ENCODE measurements at regions not wholly inside any gene's neighbourhood (a gene's known extent, or its start where the extent isn't known, plus 50 kb on each side); places are given as distances from the start of the nearest gene placed in this dataset.
"Not testable (repeated sequence)": the region's sequence is repeated elsewhere in the genome, so short reads cannot be mapped to it uniquely, and the experiment has no call there.

DNA sequence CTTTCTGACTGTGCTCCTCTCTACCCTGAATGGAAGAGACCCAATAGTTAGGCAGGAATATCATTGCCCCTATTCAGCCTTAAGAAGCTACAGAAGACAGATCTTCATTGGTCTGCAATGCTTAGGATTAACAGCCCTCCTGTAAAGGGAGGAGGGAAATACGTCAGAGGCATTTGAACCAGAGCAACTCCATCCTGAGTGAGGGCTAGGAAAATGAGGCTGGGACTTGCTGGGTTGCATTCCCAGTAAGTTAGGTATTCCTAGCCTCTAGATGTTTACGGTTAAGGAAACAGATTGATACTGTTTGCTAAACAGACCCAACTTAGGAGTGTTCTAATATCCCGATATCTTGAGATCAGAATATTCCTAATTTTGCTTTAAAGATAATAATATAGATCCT is 63.5 kb downstream of the PCDH18 start:
- no peak for DNase-seq

DNA sequence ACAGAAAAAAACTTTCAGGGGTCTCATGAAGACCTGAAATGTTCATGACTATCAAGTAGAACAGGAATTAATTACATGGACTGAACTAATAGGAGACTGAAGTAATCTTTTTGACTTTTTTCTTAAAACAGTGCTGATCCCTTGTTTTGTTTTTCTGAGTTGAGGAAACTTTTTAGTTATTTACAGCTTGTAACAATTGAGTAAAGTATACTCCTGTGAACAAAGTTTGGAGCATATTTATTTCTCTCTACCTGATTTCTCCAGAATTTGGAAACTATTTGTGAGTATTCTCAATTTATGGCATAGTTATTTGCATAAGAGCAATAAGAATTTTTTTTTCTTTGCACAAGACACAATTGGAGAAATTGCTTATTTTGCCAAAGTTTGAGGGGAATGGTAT is 64.8 kb downstream of the PCDH18 start:
- DNase-seq, result no peak

DNA sequence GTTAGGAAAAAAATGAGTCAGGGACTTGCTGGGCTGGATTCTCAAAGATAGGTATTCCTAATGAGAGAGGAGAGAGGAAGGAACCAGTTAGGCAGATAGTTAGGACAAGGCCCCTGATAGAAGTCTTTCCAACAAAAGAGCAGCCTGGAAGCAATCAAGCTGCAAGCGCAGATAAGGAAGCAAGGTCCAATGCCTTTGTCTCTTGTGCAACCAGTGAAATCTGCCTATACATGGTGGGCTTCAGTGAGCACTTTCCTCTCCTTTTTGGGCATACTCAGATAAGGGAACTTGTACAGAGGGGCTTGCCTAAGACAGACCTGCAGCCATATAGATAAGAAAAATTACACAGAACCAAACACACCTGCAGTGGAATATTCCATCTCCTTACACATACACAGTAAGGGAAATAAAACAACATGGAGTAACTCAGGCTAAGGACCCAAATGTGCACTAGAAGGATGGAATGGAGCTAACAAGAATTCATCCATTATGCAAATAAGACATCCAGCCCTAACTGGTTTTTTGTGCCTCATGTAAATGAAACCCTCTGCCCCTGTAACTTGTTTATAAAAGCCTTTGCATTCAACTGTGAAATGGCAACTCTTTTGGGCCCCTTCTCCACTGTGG is 68.8 kb downstream of the PCDH18 start:
- no peak for DNase-seq

DNA sequence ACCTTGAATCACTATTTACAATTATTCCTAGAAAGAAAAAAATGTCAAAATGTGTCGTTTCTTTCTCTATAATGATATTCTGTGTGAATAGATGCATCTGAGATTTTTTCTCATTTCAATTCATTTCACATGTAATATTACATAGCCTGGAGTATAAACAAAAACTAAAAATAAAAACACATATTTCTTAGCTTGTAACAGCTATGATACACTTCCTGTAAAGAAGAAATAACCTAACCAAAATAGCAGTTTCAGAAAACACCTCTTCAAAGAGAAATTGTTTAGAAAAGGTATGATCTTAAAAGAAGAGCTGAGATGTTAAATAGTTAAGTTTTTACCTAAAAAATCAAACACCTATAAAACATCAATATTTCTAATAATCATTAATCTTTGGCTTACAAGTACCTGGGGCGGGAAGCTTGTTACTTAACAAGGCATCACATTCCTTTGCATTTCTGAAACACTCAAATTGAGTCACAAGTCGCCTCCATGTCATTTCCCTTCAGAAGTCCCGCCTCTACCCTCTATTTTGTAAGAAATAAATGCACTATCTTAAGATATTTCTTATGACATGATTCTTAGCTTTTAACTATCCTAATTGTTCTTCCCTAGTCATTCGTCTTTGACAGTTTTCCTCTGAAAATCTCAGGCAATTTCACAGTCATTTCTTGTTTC is 76.5 kb downstream of the PCDH18 start:
- no peak for DNase-seq

DNA sequence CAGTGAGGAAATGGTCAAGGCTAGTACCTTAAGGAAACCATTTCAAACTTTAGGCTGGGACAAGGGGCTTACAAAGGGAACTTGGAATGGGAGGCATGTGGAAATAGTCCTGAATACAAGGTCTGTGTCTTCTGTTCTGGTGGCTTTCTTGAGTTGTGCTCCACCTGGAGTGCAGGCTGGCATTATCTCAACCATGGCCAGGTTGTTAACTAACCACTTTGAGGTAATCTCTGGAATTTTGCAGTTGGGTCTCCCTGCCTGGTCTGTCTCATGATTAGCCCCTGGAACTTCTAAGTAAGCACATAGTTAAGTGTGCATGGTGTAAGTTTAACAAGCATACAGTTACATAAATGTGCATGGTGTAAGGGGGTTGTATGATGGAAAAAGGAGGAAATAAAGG is 77.5 kb downstream of the PCDH18 start:
- DNase-seq, result no peak

DNA sequence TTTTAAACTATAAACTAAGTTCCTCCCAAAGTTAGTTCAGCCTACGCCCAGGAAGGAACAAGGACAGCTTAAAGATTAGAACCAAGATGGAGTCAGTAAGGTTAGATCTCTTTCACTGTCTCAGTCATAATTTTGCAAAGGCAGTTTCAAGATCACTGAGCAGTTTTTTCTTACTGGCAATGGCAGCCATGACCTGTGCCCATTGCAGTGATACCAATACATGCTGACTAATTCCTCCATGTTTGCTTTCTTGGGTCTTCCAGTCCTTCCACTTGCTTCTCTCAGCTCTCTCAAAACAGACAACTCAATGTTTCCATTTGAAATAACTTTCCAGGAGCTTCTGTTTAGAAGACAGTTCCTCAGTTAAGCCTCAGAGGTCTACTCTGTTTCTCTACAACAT is 79.5 kb downstream of the PCDH18 start:
- DNase-seq, result no peak

DNA sequence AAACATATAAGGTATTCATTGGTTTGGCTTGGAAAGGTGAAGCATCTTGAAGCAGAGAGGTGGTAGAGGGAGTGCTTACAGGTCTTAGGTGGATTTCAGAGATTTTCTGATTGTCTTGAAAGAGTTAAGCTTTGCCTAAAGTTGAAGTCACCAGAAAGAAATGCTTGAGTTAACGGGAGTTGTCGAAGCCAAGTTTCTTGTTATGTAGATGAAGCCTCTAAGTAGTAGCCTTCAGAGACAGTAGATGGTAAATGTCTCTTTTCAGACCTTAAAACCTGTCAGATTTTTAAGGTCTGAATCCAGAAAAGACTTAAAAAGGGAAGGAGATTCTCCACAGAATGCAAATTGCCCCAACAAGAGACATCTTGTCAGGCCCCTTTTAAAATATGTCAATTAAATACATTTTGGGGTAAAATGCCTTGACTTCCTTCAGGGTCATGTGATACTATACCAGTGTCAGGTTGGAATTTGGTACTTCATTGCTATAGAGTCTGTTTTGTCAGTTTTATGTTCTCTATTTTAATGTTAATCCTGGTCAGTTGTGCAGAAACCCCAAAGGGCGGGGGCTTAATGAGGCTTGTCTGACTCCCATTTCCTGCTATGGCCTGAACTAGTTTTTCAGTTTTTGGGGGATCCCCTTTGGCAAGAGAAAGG is 81.0 kb downstream of the PCDH18 start:
- no peak for DNase-seq

DNA sequence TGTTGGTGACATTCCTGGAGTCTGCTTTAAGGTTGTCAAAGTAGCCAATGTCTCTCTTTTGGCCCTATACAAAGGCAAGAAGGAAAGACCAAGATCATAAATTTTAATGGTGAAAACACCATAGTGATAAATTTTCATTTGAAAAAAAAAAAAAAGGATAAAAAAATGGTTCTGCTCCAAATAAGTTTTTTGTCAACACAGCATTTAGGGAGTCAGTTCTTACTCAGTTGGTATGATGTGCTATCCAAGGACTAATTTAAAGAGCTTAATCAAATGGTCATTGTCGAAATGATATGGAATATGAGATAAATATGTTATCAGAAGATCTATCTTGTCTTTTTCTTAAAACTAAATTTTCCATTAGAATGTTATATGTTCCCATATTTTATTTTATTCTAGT is 83.9 kb downstream of the PCDH18 start:
- no peak for DNase-seq

DNA sequence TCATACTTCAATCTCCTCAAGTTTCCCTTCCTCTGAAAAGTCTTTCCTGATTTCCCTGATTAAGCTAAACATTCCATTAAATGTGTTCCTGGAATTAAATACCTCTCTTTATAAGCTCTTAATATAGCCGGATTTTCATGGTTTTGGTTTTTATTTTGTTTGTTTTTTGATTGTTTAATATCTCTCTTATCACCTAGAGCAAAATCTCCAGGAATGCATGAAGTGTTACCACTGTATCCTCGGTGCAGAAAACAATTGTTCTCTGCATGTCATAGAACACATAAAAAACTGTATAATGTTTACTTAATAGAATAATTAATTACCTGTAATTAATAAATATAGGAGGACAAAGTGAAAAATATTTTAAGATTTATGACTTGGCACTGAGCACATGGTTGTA is 86.2 kb downstream of the PCDH18 start:
- no peak for DNase-seq

DNA sequence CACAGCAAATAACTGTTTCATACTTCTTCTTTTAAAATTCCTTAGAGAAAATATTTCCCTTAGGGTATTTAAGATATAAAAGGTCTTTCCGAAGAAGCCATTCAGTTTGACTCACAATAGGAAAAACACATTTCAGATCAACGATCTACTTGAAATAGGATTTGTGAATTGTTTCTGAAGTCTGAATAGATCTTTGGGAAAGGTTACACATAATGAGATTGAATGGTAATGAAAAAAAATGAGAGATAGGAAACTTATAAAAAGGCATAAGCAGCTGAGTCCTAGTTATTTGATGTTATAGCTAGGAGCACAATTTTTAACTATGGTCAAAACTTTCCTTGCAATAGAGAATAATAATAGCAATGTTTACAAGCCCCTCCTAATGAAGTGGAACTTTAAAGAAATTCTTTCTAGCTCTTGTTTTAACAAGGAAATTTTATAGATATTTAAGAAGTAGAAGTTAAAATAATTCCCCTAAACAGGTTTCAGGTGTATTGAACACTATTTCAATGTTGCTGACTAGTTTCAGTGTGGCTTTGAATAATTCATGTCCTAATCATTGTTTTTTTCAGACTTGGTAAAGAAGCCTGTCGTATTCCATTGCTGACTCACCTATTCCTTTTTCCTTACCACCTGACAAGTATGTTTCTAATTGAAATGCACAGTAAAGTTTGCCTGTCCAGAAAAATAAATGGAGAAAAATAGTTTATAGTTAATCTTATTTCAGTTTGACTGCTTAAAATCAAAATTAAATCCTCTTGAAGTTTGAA is 89.1 kb downstream of the PCDH18 start:
- no peak for DNase-seq

DNA sequence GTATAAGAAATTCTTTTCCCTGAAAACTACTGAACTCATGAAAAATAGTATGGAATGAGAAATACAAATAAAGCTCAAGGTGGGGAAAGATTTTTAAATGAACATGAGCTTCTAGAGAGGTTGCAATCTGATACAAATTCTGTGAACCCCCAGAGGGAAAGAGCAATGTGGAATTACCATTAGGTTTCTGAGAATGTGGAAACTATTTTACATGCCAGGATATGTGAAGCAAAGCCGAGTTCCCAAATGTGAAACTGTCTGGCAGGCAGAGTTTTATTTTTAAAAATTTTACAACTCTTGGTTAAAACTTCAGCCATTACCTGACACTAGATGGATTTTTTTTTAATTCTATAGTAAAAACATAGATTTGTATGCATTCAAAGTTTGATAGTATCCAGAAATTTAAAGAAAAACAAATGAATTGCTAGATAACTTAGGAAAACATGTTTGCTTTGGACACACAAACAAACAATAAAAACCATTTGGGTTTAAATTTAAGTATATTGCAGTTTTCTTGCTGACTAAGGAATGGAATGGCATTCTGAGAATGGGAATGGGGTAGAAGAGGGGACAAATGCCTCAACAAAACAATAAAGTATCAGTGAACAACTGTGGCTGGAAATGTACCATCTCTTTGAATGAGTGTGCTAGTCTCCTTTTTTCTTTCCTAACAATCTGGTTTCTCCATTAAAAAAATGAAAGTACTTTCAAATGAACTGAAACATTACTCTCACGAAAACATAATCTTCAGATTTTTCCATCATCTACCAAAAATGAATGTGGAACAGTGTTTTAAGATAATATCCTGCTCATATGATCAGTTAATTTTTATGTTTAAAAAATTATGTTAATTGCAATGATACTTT is 99.6 kb downstream of the PCDH18 start:
- DNase-seq, result no peak

DNA sequence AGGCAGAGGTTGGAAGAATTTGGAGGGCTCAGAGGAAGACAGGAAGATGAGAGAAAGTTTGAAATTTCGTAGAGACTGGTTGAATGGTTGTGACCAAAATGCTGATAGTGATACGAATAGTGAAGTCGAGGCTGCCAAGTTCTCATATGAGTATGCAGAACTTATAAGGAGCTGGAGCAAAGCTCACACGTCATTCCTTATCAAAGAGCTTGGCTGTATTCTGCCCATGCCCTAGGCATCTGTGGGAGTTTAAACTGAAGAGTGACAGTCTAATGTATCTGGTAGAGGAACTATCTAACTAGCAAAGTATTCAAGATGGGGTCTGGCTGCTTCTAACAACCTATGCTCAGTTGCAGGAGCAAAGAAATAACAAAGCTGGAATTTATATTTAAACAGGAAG is 102.1 kb downstream of the PCDH18 start:
- no peak for DNase-seq

DNA sequence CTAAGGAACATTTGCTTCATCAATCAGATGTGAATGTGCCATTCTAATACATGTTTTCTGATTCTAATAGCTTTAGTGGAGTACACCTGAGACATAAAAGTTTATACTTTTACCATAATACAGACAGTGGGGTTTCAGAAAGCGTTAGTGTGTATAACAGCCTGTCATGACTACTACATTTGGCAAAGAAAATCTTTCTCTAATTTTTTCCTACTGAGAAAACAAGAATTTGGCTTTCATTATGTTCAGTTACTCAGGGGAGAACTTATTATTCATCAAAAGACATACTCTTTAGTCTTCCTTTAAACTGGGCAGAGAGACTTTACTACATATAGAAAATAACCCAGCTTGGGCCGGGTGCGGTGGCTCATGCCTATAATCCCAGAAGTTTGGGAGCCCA is 104.9 kb downstream of the PCDH18 start:
- no peak for DNase-seq

DNA sequence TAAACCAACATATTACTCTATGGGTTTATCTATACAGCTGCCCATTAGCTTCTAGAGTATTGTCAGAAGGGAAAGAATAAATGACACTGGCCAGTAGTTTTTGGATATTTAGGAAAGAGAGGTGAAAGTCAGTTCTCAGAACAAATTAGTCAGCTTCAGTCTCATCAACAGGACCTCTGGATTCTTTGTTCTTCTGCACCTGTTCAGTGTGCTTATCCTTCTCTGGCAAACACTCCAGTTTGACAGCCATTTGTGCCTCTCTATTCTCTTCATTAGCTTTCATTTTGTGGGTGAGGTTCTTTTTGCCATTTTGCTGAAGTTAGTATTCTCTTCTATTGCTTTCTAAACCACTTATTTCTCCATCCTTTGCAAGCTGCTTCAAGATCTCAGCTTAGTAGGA is 107.0 kb downstream of the PCDH18 start:
- DNase-seq, result no peak

DNA sequence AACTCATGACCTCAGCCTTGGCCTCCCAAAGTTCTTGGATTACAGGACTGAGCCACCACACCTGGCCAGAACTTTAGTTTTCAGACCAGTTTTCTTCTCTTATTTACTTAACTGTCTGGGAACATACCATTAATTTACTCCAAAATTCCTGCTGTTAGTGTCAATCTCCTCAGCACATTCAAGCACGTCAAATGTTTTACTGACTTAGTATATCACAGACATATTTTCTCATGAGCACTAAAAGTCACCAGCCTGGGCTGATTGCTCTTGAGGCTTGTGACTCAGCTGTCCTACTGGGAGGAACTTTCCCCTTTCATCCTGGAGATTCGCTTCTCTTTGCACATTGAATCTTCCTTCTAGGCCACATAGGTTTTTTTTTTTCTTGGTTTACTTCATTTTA is 109.6 kb downstream of the PCDH18 start:
- DNase-seq, result no peak

DNA sequence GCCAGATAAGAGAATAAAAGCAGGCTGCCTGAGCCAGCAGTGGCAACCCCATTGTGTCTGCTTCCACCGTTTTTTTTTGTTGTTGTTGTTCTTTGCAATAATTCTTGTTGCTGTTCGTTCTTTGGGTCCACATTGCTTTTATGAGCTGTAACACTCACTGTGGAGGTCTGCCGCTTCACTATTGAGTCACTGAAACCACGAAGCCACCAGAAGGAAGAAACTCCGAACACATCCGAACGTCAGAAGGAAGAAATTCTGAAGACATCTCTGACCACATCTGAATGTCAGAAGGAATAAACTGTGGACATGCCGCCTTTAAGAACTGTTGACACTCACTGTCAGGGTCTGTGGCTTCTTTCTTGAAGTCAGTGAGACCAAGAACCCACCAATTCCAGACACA is 110.5 kb downstream of the PCDH18 start:
- DNase-seq, result no peak

DNA sequence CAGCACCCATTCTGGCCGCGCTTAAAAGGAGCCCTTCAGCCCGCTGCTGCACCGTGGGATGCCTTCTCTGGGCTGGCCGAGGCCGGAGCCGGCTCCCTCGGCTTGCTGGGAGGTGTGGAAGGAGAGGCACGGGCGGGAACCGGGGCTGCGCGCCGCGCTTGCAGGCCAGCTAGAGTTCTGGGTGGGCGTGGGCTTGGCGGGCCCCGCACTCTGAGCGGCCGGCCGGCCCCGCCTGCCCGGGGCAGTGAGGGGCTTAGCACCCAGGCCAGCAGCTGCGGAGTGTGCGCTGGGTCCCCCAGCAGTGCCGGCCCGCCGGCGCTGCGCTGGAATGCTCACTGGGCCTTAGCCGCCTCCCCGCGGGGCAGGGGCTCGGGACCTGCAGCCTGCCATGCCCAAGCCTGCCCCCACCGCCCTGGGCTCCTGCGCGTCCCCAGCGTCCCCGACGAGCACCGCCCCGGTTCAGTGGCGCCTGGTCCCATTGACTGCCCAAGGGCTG is 111.3 kb downstream of the PCDH18 start:
- DNase-seq, result no peak

DNA sequence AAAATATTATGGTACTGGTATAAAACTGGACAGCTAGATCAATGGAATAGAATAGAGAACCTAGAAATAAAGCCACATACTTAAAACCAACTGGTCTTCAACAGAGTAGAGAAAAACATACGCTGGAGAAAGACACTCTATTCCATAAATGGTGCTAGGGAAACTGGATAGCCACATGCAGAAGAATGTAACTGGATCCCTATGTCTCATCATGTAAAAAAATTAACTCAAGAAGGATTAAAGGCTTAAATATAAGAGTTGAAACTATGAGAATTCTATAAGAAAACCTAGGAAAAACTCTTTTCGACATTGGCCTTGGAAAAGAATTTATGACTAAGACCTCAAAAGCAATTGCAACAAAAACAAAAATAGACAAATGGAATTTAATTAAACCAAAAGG is 114.6 kb downstream of the PCDH18 start:
- DNase-seq, result no peak

DNA sequence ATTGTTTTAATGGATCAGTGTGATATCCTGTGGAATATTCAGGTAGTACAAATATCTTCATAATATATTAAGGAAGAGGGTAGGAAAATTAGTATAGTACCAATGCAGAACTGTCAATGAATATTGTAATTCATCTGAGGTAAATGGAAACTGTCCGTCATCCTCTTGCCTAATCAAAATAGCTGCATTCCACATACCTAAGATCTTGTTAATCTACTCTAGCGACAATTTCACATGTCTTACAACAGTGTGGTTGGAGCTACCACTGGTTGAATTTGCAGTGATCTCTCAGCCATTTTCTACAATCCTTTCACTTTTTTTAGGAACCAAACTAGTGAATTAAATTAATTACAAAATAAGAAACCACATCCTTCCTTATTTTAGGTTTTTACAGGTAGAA is 117.5 kb downstream of the PCDH18 start:
- no peak for DNase-seq

DNA sequence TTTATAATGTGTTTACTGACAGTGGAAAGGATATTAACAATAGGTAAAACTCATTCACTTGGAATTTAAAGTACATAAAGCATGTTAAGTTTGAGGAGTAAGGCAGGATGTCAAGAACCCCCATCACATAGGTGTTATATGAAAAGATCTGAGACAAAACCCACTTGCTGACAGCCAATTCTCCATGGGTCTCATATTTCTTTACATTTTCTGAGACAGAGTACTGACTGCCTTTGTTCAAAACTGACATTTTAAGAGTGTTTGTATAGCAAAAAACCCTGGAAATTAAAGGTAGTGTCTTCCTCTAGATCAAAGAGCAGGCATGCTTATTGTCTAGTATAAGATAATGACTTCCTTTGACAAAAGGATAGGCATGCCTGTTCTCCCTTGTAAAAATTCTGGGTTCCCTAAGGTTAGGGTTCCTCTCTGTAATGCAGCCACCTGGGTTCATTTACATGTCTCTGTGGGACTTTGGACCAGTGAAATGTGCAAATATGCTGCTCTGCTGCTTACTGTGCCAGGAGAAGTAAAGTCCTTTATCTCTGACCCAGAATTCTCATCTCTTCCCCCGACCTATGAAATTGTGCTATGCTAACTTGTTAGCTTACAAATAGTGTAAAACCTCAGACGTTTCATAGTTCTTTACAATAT is 123.6 kb downstream of the PCDH18 start:
- DNase-seq, result no peak

DNA sequence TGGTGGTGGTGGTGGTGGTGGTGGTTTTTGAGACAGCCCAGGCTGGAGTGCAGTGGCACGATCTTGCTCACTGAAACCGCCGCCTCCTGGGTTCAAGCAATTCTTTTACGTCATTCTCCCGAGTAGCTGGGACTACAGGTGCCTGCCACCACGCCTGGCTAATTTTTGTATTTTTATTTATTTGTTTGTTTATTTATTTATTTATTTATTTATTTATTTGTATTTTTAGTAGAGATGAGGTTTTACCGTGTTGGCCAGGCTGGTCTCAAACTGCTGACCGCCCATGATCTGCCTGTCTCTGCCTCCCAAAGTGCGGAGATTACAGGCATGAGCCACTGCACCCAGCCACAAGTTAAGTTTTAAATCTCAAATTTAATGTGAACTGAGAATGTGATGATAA is 126.5 kb downstream of the PCDH18 start:
- not testable (repeated sequence) for DNase-seq

DNA sequence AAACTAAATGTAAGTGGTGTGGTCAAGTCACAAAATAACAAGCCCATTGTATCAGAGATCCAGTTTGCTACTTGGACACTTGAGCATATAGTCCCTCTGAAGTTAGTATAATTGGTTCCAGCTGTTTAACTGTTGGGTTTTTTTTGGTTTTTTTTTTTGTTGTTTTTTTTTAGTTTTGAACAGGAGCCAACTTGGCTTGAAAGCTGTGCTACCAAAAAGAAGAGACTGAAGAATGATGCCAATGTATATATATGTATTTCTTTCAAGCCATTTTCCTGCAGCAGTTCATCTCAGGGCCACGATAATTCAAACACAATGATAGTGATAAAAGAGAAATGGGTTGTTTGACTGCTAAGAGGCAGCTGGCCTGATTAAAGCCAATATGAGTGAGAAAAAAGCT is 138.3 kb downstream of the PCDH18 start:
- DNase-seq, result no peak

Data from right forelimb (tissue), 1 donor.